Upper lobe of right lung (tissue), 1 donor: ENCODE measurements at regions not wholly inside any gene's neighbourhood (a gene's known extent, or its start where the extent isn't known, plus 50 kb on each side); places are given as distances from the start of the nearest gene placed in this dataset.

Experiments
- ATAC-seq: fragments of 200-7000 bp; cut with Tn5 transposase; one replicate; pipeline ENCODE4 v1.9.1; 2020; ENCODE audit warnings: mild to moderate bottlenecking, moderate library complexity
- DNase-seq: peaks from one replicate; pipeline ENCODE4 v3.0.0-alpha.2; 2020
- H3K27ac ChIP-seq: fragments of 200-600 bp; one replicate; pipeline ENCODE4 v1.8.0; 2022
- H3K27me3 ChIP-seq: fragments of 200-600 bp; one replicate; pipeline ENCODE4 v1.8.0; 2022; ENCODE audit warnings: mild to moderate bottlenecking
- H3K36me3 ChIP-seq: fragments of 200-600 bp; one replicate; pipeline ENCODE4 v1.8.0; 2022
- H3K4me1 ChIP-seq: fragments of 200-600 bp; one replicate; pipeline ENCODE4 v1.8.0; 2022
- H3K4me3 ChIP-seq: fragments of 200-600 bp; one replicate; pipeline ENCODE4 v1.8.0; 2022; ENCODE audit warnings: mild to moderate bottlenecking
- H3K9me3 ChIP-seq: fragments of 200-600 bp; one replicate; pipeline ENCODE4 v1.8.0; 2022
- CTCF ChIP-seq: fragments of 200-600 bp; IDR thresholded peaks from one replicate; pipeline ENCODE4 v1.8.0; 2022; ENCODE audit warnings: antibody characterized with exemption
- intact Hi-C: fragments of 100-400 bp; cut with DNase I; formaldehyde crosslinking; loops from one replicate; pipeline ENCODE4 v1.11.0; 2022
- donor health status: DM: no; HTN: yes; CAD: no; lungs with severe emphysema.

- intact Hi-C loops = no loop called here
- H3K27me3 ChIP-seq = no peaks in the 10 kb centered on the region
These were observed 855.1 kb downstream of the SLITRK5 start for GRCh38 chr13:88526186-88526852.

GRCh38 chr13:88526853-88527215 is 855.7 kb downstream of the SLITRK5 start:
- DNase-seq (no peak), ATAC-seq (no peak)
- Histone ChIP-seq H3K27me3 (no peaks in the 10 kb centered on the region), H3K27ac (no peak overlapping the region), H3K4me3 (no peak overlapping the region), H3K9me3 (no peaks in the 10 kb centered on the region), H3K36me3 (no peaks in the 10 kb centered on the region), H3K4me1 (no peaks in the 10 kb centered on the region)
- TF ChIP-seq CTCF = no peak
- intact Hi-C loops = no loop called here

More at GRCh38 chr13:88526186-88526852, 855.1 kb downstream of the SLITRK5 start:
- DNase-seq (no peak), ATAC-seq (no peak)
- no peak for TF ChIP-seq CTCF
- Histone ChIP-seq H3K4me3 (no peak overlapping the region), H3K27ac (no peak overlapping the region), H3K4me1 (no peaks in the 10 kb centered on the region), H3K36me3 (no peaks in the 10 kb centered on the region), H3K9me3 (no peaks in the 10 kb centered on the region)

- DNase-seq = no peak
- TF ChIP-seq CTCF = no peak
- no peaks in the 10 kb centered on the region for H3K36me3 ChIP-seq
- no peaks in the 10 kb centered on the region for H3K27me3 ChIP-seq
- H3K4me1 ChIP-seq = no peaks in the 10 kb centered on the region
- no peaks in the 10 kb centered on the region for H3K9me3 ChIP-seq
- no peak for ATAC-seq
- intact Hi-C loops = no loop called here
- no peak overlapping the region for H3K27ac ChIP-seq
- no peak overlapping the region for H3K4me3 ChIP-seq
These were observed 870.8 kb downstream of the SLITRK5 start for GRCh38 chr13:88541994-88542393.

GRCh38 chr13:88544836-88545235 is 873.7 kb downstream of the SLITRK5 start:
- Histone ChIP-seq H3K36me3 (no peaks in the 10 kb centered on the region), H3K27ac (no peak overlapping the region), H3K4me1 (no peaks in the 10 kb centered on the region), H3K27me3 (no peaks in the 10 kb centered on the region), H3K9me3 (no peaks in the 10 kb centered on the region), H3K4me3 (no peak overlapping the region)
- ATAC-seq = no peak
- TF ChIP-seq CTCF = no peak
- intact Hi-C loops = no loop called here
- no peak for DNase-seq

GRCh38 chr13:88552966-88553365 is 881.8 kb downstream of the SLITRK5 start:
- no peak for TF ChIP-seq CTCF
- no peaks in the 10 kb centered on the region for H3K27me3 ChIP-seq
- no peaks in the 10 kb centered on the region for H3K4me1 ChIP-seq
- no peaks in the 10 kb centered on the region for H3K9me3 ChIP-seq
- ATAC-seq (no peak), DNase-seq (no peak)
- H3K27ac ChIP-seq = no peak overlapping the region
- intact Hi-C loops = no loop called here
- H3K36me3 ChIP-seq = no peaks in the 10 kb centered on the region
- H3K4me3 ChIP-seq = no peak overlapping the region

- DNase-seq = no peak
- H3K4me3 ChIP-seq = no peak overlapping the region
- ATAC-seq = no peak
- intact Hi-C loops = no loop called here
- no peak overlapping the region for H3K27ac ChIP-seq
- no peak for TF ChIP-seq CTCF
- H3K4me1 ChIP-seq = no peaks in the 10 kb centered on the region
- H3K27me3 ChIP-seq = no peaks in the 10 kb centered on the region
- H3K36me3 ChIP-seq = no peaks in the 10 kb centered on the region
- no peaks in the 10 kb centered on the region for H3K9me3 ChIP-seq
These were observed 894.4 kb downstream of the SLITRK5 start for GRCh38 chr13:88565566-88565965.
